ENCODE measurements at regions not wholly inside any gene's neighbourhood (a gene's known extent, or its start where the extent isn't known, plus 50 kb on each side); places are given as distances from the start of the nearest gene placed in this dataset.

DNA sequence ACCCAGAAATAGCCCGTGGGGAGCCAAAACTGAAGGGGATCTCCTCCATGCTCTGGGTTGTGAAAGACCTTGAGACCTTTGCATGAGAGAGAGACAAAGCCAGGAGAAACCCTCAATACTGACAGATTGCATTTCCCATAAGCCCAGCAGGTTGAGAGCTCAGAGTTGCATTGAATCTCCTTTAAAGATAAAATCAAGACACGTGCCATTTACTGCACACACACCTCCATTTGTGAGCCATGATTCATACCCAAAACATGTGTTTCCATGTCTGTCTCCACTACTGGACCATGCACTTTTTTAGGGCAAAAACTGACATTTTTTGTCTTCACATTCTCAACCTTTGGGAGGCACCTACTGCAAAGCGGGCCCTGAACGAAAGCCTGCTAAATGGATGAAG is 144.0 kb upstream of the NRIP1 start:
- peaks cover 13% of the 10 kb centered on the region for H3K79me1 ChIP-seq (ENCODE audit: low read length)
- H3K4me2 ChIP-seq (ENCODE audit: low read length): peak overlapping the region; percentile 12
- peak overlapping the region; percentile 26 for H3K14ac ChIP-seq (ENCODE audit: low read length)
- H3K27me3 ChIP-seq (ENCODE audit: insufficient read depth, low read length): no peaks in the 10 kb centered on the region
- no peaks in the 10 kb centered on the region for H3K79me2 ChIP-seq (ENCODE audit: control insufficient read depth, insufficient read depth, low read length, poor library complexity)
- peak; percentile 63 to 93 for DNase-seq
- no peak overlapping the region for H4K12ac ChIP-seq (ENCODE audit: low read depth, low read length)
- H3K27ac ChIP-seq (ENCODE audit: low read depth, low read length): peak overlapping the region; percentile 74
- H2BK5ac ChIP-seq (ENCODE audit: low read depth, low read length, poor library complexity): peak overlapping the region; percentile 44
- peak overlapping the region; percentile 17 for H4K8ac ChIP-seq (ENCODE audit: low read depth, low read length)
- H2BK12ac ChIP-seq (ENCODE audit: low read length): peak overlapping the region; percentile 84
- H3K23ac ChIP-seq (ENCODE audit: low read length): no peak overlapping the region
- peak overlapping the region; percentile 49 for H2BK120ac ChIP-seq (ENCODE audit: insufficient read depth, low read length, poor library complexity)
- no peak overlapping the region for H3K4ac ChIP-seq (ENCODE audit: low read depth, low read length)
- no peaks in the 10 kb centered on the region for H3K36me3 ChIP-seq (ENCODE audit: control insufficient read depth in 1 of 2, insufficient read depth in 2 of 2, low read length in 2 of 2)
- H3K9ac ChIP-seq (ENCODE audit: low read length): no peak overlapping the region
- H2AK5ac ChIP-seq (ENCODE audit: low read length): no peak overlapping the region
- H3K4me1 ChIP-seq (ENCODE audit: control insufficient read depth in 1 of 2, insufficient read depth in 2 of 2, low read length in 2 of 2): peaks cover 10 to 16% of the 10 kb centered on the region in 2 experiments
- H2AFZ ChIP-seq (ENCODE audit: insufficient read depth, low read length, poor library complexity): no peak overlapping the region
- H3K18ac ChIP-seq (ENCODE audit: low read length): peak overlapping the region; percentile 37
- WGBS (ENCODE audit: extremely low coverage, insufficient coverage, insufficient read length): no CpG with 5 or more reads among the region's 4 CpGs
- no peak overlapping the region for H3K4me3 ChIP-seq (ENCODE audit: low read depth, low read length)
- no peaks in the 10 kb centered on the region for H3K9me3 ChIP-seq (ENCODE audit: insufficient read depth, low read depth, low read length)
- peak overlapping the region; percentile 79 for H4K91ac ChIP-seq (ENCODE audit: low read depth, low read length)

DNA sequence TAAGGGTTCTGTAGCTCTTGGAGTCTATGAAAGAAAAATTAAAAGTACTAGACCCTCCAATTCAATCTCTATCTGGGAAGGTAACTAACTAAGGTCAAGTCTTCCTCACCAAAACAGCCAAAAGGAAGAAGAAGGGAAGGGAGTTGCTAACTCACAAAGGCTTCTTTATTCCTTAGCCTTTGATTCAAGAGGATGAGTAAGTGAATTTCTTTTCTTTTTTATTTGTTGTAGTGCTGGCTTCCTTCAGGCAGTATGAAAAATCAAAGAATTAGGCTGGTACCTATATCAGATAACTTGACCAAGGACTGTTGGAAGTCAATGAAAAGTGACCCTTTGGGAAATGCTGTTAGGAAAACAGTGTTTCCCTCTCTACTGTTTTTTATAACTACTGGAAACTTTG is 144.4 kb upstream of the NRIP1 start:
- Histone ChIP-seq H2BK5ac (ENCODE audit: low read depth, low read length, poor library complexity) (no peak overlapping the region), H2AFZ (ENCODE audit: insufficient read depth, low read length, poor library complexity) (no peak overlapping the region), H3K36me3 (ENCODE audit: control insufficient read depth in 1 of 2, insufficient read depth in 2 of 2, low read length in 2 of 2) (no peaks in the 10 kb centered on the region), H2AK5ac (ENCODE audit: low read length) (no peak overlapping the region), H4K12ac (ENCODE audit: low read depth, low read length) (no peak overlapping the region), H3K79me1 (ENCODE audit: low read length) (peaks cover 11% of the 10 kb centered on the region), H3K27ac (ENCODE audit: low read depth, low read length) (peak overlapping the region; percentile 74), H3K4ac (ENCODE audit: low read depth, low read length) (no peak overlapping the region), H3K18ac (ENCODE audit: low read length) (no peak overlapping the region), H3K4me1 (ENCODE audit: control insufficient read depth in 1 of 2, insufficient read depth in 2 of 2, low read length in 2 of 2) (peaks cover 8 to 13% of the 10 kb centered on the region in 2 experiments), H3K9ac (ENCODE audit: low read length) (no peak overlapping the region), H4K8ac (ENCODE audit: low read depth, low read length) (no peak overlapping the region), H3K4me3 (ENCODE audit: low read depth, low read length) (no peak overlapping the region), H3K4me2 (ENCODE audit: low read length) (no peak overlapping the region), H4K91ac (ENCODE audit: low read depth, low read length) (no peak overlapping the region), H2BK12ac (ENCODE audit: low read length) (no peak overlapping the region), H3K23ac (ENCODE audit: low read length) (no peak overlapping the region), H2BK120ac (ENCODE audit: insufficient read depth, low read length, poor library complexity) (peak overlapping the region; percentile 33), H3K27me3 (ENCODE audit: insufficient read depth, low read length) (no peaks in the 10 kb centered on the region), H3K79me2 (ENCODE audit: control insufficient read depth, insufficient read depth, low read length, poor library complexity) (no peaks in the 10 kb centered on the region), H3K9me3 (ENCODE audit: insufficient read depth, low read depth, low read length) (no peaks in the 10 kb centered on the region), H3K14ac (ENCODE audit: low read length) (no peak overlapping the region)
- DNase-seq: peak in 1 of 2 donors; percentile 43

- Histone ChIP-seq H3K79me2 (ENCODE audit: control insufficient read depth, insufficient read depth, low read length, poor library complexity) (no peaks in the 10 kb centered on the region), H2BK120ac (ENCODE audit: insufficient read depth, low read length, poor library complexity) (no peak overlapping the region), H4K91ac (ENCODE audit: low read depth, low read length) (peak overlapping the region; percentile 50), H4K12ac (ENCODE audit: low read depth, low read length) (no peak overlapping the region), H2BK5ac (ENCODE audit: low read depth, low read length, poor library complexity) (no peak overlapping the region), H3K18ac (ENCODE audit: low read length) (no peak overlapping the region), H2AFZ (ENCODE audit: insufficient read depth, low read length, poor library complexity) (no peak overlapping the region), H3K4ac (ENCODE audit: low read depth, low read length) (no peak overlapping the region), H3K4me2 (ENCODE audit: low read length) (peak overlapping the region; percentile 43), H3K14ac (ENCODE audit: low read length) (no peak overlapping the region), H3K79me1 (ENCODE audit: low read length) (peaks cover 11% of the 10 kb centered on the region), H3K23ac (ENCODE audit: low read length) (no peak overlapping the region), H4K8ac (ENCODE audit: low read depth, low read length) (no peak overlapping the region), H2BK12ac (ENCODE audit: low read length) (peak overlapping the region; percentile 83), H3K27me3 (ENCODE audit: insufficient read depth, low read length) (no peaks in the 10 kb centered on the region), H3K9ac (ENCODE audit: low read length) (no peak overlapping the region), H3K9me3 (ENCODE audit: insufficient read depth, low read depth, low read length) (no peaks in the 10 kb centered on the region), H3K36me3 (ENCODE audit: control insufficient read depth in 1 of 2, insufficient read depth in 2 of 2, low read length in 2 of 2) (no peaks in the 10 kb centered on the region), H3K4me1 (ENCODE audit: control insufficient read depth in 1 of 2, insufficient read depth in 2 of 2, low read length in 2 of 2) (peaks cover 8 to 13% of the 10 kb centered on the region in 2 experiments), H3K27ac (ENCODE audit: low read depth, low read length) (peak overlapping the region; percentile 74), H3K4me3 (ENCODE audit: low read depth, low read length) (no peak overlapping the region), H2AK5ac (ENCODE audit: low read length) (no peak overlapping the region)
- WGBS (ENCODE audit: extremely low coverage, insufficient coverage, insufficient read length): no CpG with 5 or more reads among the region's 3 CpGs
- DNase-seq: peak; percentile 92 to 97
These were observed 145.5 kb upstream of the NRIP1 start for GRCh38 chr21:15210235-15210678.

DNA sequence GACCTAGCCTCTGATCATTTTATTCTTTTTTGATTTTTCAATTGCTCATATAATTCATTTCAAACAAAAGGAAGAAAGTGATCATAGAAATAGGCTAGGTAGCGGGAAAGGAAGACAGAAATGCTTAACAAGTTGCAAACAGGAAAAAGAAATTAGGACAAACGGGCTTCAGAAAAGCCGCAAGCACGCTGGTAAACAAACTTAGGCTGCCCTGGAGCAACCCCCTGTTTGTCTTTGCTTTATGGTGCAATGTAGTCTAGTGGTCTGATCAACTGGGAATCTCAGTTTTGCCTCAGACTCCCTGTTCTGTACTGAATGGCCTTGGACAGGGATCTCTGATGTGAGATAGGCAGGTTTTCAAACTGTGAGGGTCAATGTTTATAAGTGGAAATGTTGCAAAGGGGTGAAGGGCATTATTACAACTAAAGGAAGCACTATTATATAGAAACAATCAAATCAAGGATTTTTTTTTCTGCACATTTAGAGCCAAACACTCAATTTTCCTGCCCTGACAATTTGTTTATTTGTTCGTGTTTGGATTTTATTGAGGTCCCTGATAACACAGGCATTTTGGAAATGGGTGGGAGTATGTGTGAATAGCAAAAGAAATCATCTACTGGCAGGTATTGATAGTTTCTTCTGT is 146.8 kb upstream of the NRIP1 start:
- no peak overlapping the region for H2AFZ ChIP-seq (ENCODE audit: insufficient read depth, low read length, poor library complexity)

More for the DNA sequence above, 146.8 kb upstream of the NRIP1 start:
- Histone ChIP-seq H3K9ac (ENCODE audit: low read length) (no peak overlapping the region), H3K79me1 (ENCODE audit: low read length) (peaks cover 11% of the 10 kb centered on the region), H3K36me3 (ENCODE audit: control insufficient read depth in 1 of 2, insufficient read depth in 2 of 2, low read length in 2 of 2) (no peaks in the 10 kb centered on the region), H4K91ac (ENCODE audit: low read depth, low read length) (no peak overlapping the region), H3K23ac (ENCODE audit: low read length) (no peak overlapping the region), H2BK120ac (ENCODE audit: insufficient read depth, low read length, poor library complexity) (peak overlapping the region; percentile 38), H2BK12ac (ENCODE audit: low read length) (peak overlapping the region; percentile 30), H3K27me3 (ENCODE audit: insufficient read depth, low read length) (no peaks in the 10 kb centered on the region), H3K79me2 (ENCODE audit: control insufficient read depth, insufficient read depth, low read length, poor library complexity) (no peaks in the 10 kb centered on the region), H3K18ac (ENCODE audit: low read length) (no peak overlapping the region), H2BK5ac (ENCODE audit: low read depth, low read length, poor library complexity) (no peak overlapping the region), H3K4me1 (ENCODE audit: control insufficient read depth in 1 of 2, insufficient read depth in 2 of 2, low read length in 2 of 2) (peaks cover 8 to 13% of the 10 kb centered on the region in 2 experiments), H3K27ac (ENCODE audit: low read depth, low read length) (no peak overlapping the region), H4K8ac (ENCODE audit: low read depth, low read length) (no peak overlapping the region), H4K12ac (ENCODE audit: low read depth, low read length) (no peak overlapping the region), H3K14ac (ENCODE audit: low read length) (no peak overlapping the region), H3K4me2 (ENCODE audit: low read length) (no peak overlapping the region), H3K4ac (ENCODE audit: low read depth, low read length) (no peak overlapping the region), H3K4me3 (ENCODE audit: low read depth, low read length) (no peak overlapping the region), H2AK5ac (ENCODE audit: low read length) (no peak overlapping the region), H3K9me3 (ENCODE audit: insufficient read depth, low read depth, low read length) (no peaks in the 10 kb centered on the region)
- DNase-seq: no peak
- WGBS (ENCODE audit: extremely low coverage, insufficient coverage, insufficient read length): no CpG with 5 or more reads among the region's 5 CpGs

Data from trophoblast cell (in vitro differentiated cells and primary cell).